Lower lobe of right lung (tissue), 2 donors: ENCODE measurements at regions not wholly inside any gene's neighbourhood (a gene's known extent, or its start where the extent isn't known, plus 50 kb on each side); places are given as distances from the start of the nearest gene placed in this dataset.

Source experiments
- ATAC-seq, 2 donors: fragments of 200-7000 bp; cut with Tn5 transposase; one replicate each; pipeline ENCODE4 v1.9.1; 2020 to 2022; ENCODE audit warnings: mild to moderate bottlenecking in 2 of 2, moderate library complexity in 2 of 2
- DNase-seq: peaks from one replicate; pipeline ENCODE4 v3.0.0-alpha.2; 2020
- H3K27ac ChIP-seq: fragments of 200-600 bp; one replicate; pipeline ENCODE4 v1.8.0; 2022
- H3K27me3 ChIP-seq: fragments of 200-600 bp; one replicate; pipeline ENCODE4 v1.8.0; 2022; ENCODE audit warnings: low read depth
- H3K36me3 ChIP-seq: fragments of 200-600 bp; one replicate; pipeline ENCODE4 v1.8.0; 2022; ENCODE audit warnings: mild to moderate bottlenecking
- H3K4me1 ChIP-seq: fragments of 200-600 bp; one replicate; pipeline ENCODE4 v1.8.0; 2022
- H3K4me3 ChIP-seq: fragments of 200-600 bp; one replicate; pipeline ENCODE4 v1.8.0; 2022; ENCODE audit warnings: mild to moderate bottlenecking
- H3K9me3 ChIP-seq: fragments of 200-600 bp; one replicate; pipeline ENCODE4 v1.8.0; 2022
- CTCF ChIP-seq: fragments of 200-600 bp; IDR thresholded peaks from one replicate; pipeline ENCODE4 v1.8.0; 2022; ENCODE audit warnings: antibody characterized with exemption, mild to moderate bottlenecking
- intact Hi-C: fragments of 100-400 bp; cut with DNase I; formaldehyde crosslinking; loops from one replicate; pipeline ENCODE4 v1.11.0; 2022
- donor health status: DM: no; HTN: yes; CAD: no; lungs with severe emphysema.

- peaks cover 3% of the 10 kb centered on the region for H3K27me3 ChIP-seq
- H3K36me3 ChIP-seq, result no peaks in the 10 kb centered on the region
- ATAC-seq (no peak), DNase-seq (no peak)
- no peak overlapping the region for H3K4me3 ChIP-seq
- intact Hi-C loops, result no loop called here
- no peaks in the 10 kb centered on the region for H3K4me1 ChIP-seq
- no peak overlapping the region for H3K27ac ChIP-seq
- TF ChIP-seq CTCF, result no peak
- no peaks in the 10 kb centered on the region for H3K9me3 ChIP-seq
These were observed 111.7 kb upstream of the CYRIA start for GRCh38 chr2:16777123-16777870.

GRCh38 chr2:16775899-16776231 is 110.2 kb upstream of the CYRIA start:
- Histone ChIP-seq H3K27ac (no peak overlapping the region), H3K27me3 (peaks cover 3% of the 10 kb centered on the region), H3K4me3 (no peak overlapping the region), H3K4me1 (no peaks in the 10 kb centered on the region), H3K9me3 (no peaks in the 10 kb centered on the region), H3K36me3 (no peaks in the 10 kb centered on the region)
- ATAC-seq, result no peak
- no peak for TF ChIP-seq CTCF
- no peak for DNase-seq
- intact Hi-C loops, result no loop called here

DNA sequence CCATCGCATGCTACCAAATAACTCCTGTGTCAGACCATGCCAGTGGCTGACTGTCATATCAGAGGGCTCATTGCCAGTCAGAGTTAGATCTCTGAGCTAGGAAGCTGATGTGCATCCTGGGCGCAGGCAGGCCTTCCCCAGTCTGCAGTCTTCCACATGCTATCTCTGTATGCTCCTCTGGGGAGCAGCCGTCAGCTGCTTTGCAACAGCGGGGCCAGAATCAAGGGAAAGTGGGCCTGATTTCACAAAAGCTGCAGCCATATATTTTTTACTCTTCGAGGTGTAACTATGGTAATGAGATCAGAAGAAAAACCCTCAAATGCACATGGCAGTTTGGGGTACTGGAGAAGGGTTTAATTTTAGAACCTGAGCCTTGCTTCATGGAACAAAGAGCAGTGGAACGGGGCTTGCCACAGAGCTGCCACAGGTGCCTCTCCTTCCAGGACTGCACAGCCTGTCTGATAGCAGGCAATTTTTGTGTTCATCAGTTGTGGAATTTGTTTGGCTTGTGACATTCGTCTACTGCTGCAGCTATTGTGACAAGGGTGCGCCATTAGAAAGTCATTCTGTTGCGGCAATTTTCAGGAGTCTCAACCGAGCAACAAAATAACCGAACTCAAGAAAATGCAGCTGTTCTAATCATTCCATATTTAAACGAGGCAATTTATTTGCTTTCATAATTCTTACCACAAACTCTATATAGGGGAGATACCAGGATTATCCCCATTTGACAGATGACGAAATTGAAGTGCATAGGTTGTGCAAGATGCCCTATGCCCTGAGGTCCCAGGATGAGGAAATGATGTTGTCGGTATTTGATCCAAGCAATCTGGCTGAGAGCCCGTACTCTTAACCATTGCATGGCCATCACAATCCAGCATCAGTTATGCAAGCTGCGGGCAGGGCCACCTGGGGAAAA is 109.6 kb upstream of the CYRIA start:
- no peak for TF ChIP-seq CTCF
- Histone ChIP-seq H3K4me3 (no peak overlapping the region), H3K9me3 (no peaks in the 10 kb centered on the region), H3K27me3 (peaks cover 3% of the 10 kb centered on the region), H3K36me3 (no peaks in the 10 kb centered on the region), H3K27ac (no peak overlapping the region), H3K4me1 (no peaks in the 10 kb centered on the region)
- DNase-seq (no peak), ATAC-seq (peak; percentile 25 to 31)
- intact Hi-C loops, result no loop called here

DNA sequence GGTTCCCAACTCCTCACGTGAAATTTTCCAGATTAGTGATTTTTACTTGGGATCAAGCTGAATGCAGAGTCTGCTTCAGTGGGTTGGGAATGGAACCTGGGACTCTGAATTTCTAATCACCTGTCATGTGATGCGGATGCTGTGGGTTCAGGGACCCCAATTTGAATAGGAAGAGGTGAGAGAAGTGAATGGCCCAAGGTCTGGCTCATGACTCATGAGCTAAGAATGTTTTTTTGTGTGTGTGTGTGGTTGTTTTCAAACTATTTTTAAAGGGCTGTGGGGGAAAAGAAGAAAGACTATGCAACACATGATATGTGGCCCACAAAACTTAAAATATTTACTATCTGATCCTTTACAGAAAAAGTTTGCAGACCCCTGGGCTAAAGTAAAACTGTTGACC is 108.5 kb upstream of the CYRIA start:
- Histone ChIP-seq H3K9me3 (no peaks in the 10 kb centered on the region), H3K4me3 (no peak overlapping the region), H3K36me3 (no peaks in the 10 kb centered on the region), H3K27me3 (peaks cover 3% of the 10 kb centered on the region), H3K4me1 (no peaks in the 10 kb centered on the region), H3K27ac (no peak overlapping the region)
- DNase-seq (no peak), ATAC-seq (no peak)
- TF ChIP-seq CTCF, result no peak
- intact Hi-C loops, result no loop called here

- H3K9me3 ChIP-seq, result no peaks in the 10 kb centered on the region
- intact Hi-C loops, result no loop called here
- peaks cover 3% of the 10 kb centered on the region for H3K27me3 ChIP-seq
- ATAC-seq, result peak; percentile 70 to 78
- H3K4me3 ChIP-seq, result no peak overlapping the region
- no peak for DNase-seq
- no peaks in the 10 kb centered on the region for H3K4me1 ChIP-seq
- TF ChIP-seq CTCF, result peak; percentile 55
- H3K27ac ChIP-seq, result no peak overlapping the region
- H3K36me3 ChIP-seq, result no peaks in the 10 kb centered on the region
These were observed 107.6 kb upstream of the CYRIA start for GRCh38 chr2:16773080-16773713.
